GM23338 (cell line): ENCODE measurements at regions not wholly inside any gene's neighbourhood (a gene's known extent, or its start where the extent isn't known, plus 50 kb on each side); places are given as distances from the start of the nearest gene placed in this dataset.

Source experiments
- ATAC-seq: fragments of 200-7000 bp; cut with Tn5 transposase; 3 replicates; pipeline ENCODE4 v1.9.1; 2020
- DNase-seq: peaks from one replicate; pipeline ENCODE4 v3.0.0-alpha.2; 2015; ENCODE audit warnings: low spot score
- H2AFZ ChIP-seq: fragments of 200-600 bp; sonication (generic); 2 replicates; pipeline ENCODE4 v1.8.0; 2016; ENCODE audit warnings: antibody characterized with exemption, mild to moderate bottlenecking, moderate library complexity
- H3F3A ChIP-seq: fragments of 200-600 bp; sonication (generic); replicated peaks from 2 replicates; pipeline ENCODE4 v1.8.0; 2017; ENCODE audit warnings: antibody characterized with exemption, mixed run types, low read depth
- H3K27ac ChIP-seq: fragments of 200-600 bp; sonication (generic); 2 replicates; pipeline ENCODE4 v1.6.1; 2016; ENCODE audit warnings: low read depth
- H3K27me3 ChIP-seq: fragments of 200-600 bp; sonication (generic); 2 replicates; pipeline ENCODE4 v1.8.0; 2016; ENCODE audit warnings: mild to moderate bottlenecking, mixed run types, moderate library complexity; ENCODE audit not compliant: insufficient read depth
- H3K36me3 ChIP-seq: fragments of 200-600 bp; sonication (generic); 2 replicates; pipeline ENCODE4 v1.8.0; 2016; ENCODE audit warnings: mild to moderate bottlenecking; ENCODE audit not compliant: insufficient read depth
- H3K4me1 ChIP-seq: fragments of 200-600 bp; sonication (generic); 2 replicates; pipeline ENCODE4 v1.8.0; 2016; ENCODE audit warnings: mild to moderate bottlenecking, moderate library complexity; ENCODE audit not compliant: insufficient read depth
- H3K4me2 ChIP-seq: fragments of 200-600 bp; sonication (generic); 2 replicates; pipeline ENCODE4 v1.7.1; 2017; ENCODE audit warnings: mixed run types
- H3K4me3 ChIP-seq: fragments of 200-600 bp; sonication (generic); 2 replicates; pipeline ENCODE4 v1.6.1; 2016; ENCODE audit warnings: mixed run types
- H3K79me2 ChIP-seq: fragments of 200-600 bp; sonication (generic); replicated peaks from 2 replicates; pipeline ENCODE4 v1.8.0; 2017; ENCODE audit warnings: mild to moderate bottlenecking; ENCODE audit not compliant: insufficient read depth
- H3K9me2 ChIP-seq: fragments of 200-600 bp; sonication (generic); 2 replicates; pipeline ENCODE4 v1.8.0; 2017; ENCODE audit not compliant: insufficient read depth
- H4K20me1 ChIP-seq: fragments of 200-600 bp; sonication (generic); replicated peaks from 2 replicates; pipeline ENCODE4 v1.8.0; 2017; ENCODE audit warnings: mild to moderate bottlenecking; ENCODE audit not compliant: insufficient read depth
- H3K27ac Mint-ChIP-seq: 2 replicates; pipeline ENCODE4 v1.8.0; 2020; ENCODE audit warnings: inconsistent platforms, mild to moderate bottlenecking, moderate library complexity, mixed read lengths
- H3K27me3 Mint-ChIP-seq: 3 replicates; pipeline ENCODE4 v1.8.0; 2022; ENCODE audit warnings: low read depth, mild to moderate bottlenecking, moderate library complexity, mixed read lengths, inconsistent platforms; ENCODE audit not compliant: insufficient read depth, poor library complexity
- H3K36me3 Mint-ChIP-seq: 3 replicates; pipeline ENCODE4 v1.8.0; 2021; ENCODE audit warnings: low read depth, mild to moderate bottlenecking, inconsistent platforms, moderate library complexity, mixed read lengths
- H3K4me1 Mint-ChIP-seq: 3 replicates; pipeline ENCODE4 v1.8.0; 2020; ENCODE audit warnings: mild to moderate bottlenecking, inconsistent platforms, mixed read lengths
- H3K4me3 Mint-ChIP-seq: 3 replicates; pipeline ENCODE4 v1.8.0; 2021; ENCODE audit warnings: moderate library complexity, mild to moderate bottlenecking, inconsistent platforms, mixed read lengths
- H3K9me3 Mint-ChIP-seq: 3 replicates; pipeline ENCODE4 v1.8.0; 2020; ENCODE audit warnings: moderate library complexity, mild to moderate bottlenecking, inconsistent platforms, mixed read lengths
- CREB1 ChIP-seq: fragments of 250-450 bp; sonication (Bioruptor Pico); IDR thresholded peaks from 2 replicates; pipeline ENCODE4 v1.5.0; 2020; ENCODE audit warnings: low read depth, mild to moderate bottlenecking, moderate library complexity
- ETS1 ChIP-seq: IDR thresholded peaks from 2 replicates; pipeline ENCODE4 v1.6.1; 2016; ENCODE audit warnings: antibody characterized with exemption
- EZH2 ChIP-seq: fragments of 200-600 bp; sonication (generic); IDR thresholded peaks from one replicate; pipeline ENCODE4 v1.8.0; 2017; ENCODE audit warnings: antibody characterized with exemption, mild to moderate bottlenecking, low read depth; ENCODE audit not compliant: unreplicated experiment
- EZH2phosphoT487 ChIP-seq: fragments of 200-600 bp; sonication (generic); IDR thresholded peaks from one replicate; pipeline ENCODE4 v1.8.1; 2018; ENCODE audit warnings: antibody characterized with exemption; ENCODE audit not compliant: unreplicated experiment
- JUNB ChIP-seq: IDR thresholded peaks from one replicate; pipeline ENCODE4 v1.6.1; 2016; ENCODE audit warnings: antibody characterized with exemption; ENCODE audit not compliant: unreplicated experiment
- NANOG ChIP-seq: IDR thresholded peaks from 2 replicates; pipeline ENCODE4 v1.6.1; 2016; ENCODE audit warnings: antibody characterized with exemption, borderline replicate concordance
- POLR2AphosphoS5 ChIP-seq: IDR thresholded peaks from 2 replicates; pipeline ENCODE4 v1.6.1; 2016; ENCODE audit warnings: antibody characterized with exemption, low read depth
- STAT1 ChIP-seq: IDR thresholded peaks from one replicate; pipeline ENCODE4 v1.6.1; 2016; ENCODE audit warnings: antibody characterized with exemption; ENCODE audit not compliant: unreplicated experiment
- ZNF114 ChIP-seq: fragments of 250-450 bp; sonication (Bioruptor Pico); IDR thresholded peaks from 2 replicates; pipeline ENCODE4 v1.5.0; 2020; ENCODE audit warnings: mild to moderate bottlenecking, moderate library complexity
- ZNF331 ChIP-seq: fragments of 250-450 bp; sonication (Bioruptor Pico); IDR thresholded peaks from 2 replicates; pipeline ENCODE4 v1.5.0; 2020; ENCODE audit warnings: low read depth, mild to moderate bottlenecking, moderate library complexity
- TF ChIP-seq, protein P1 (sequence below): IDR thresholded peaks from one replicate; pipeline ENCODE4 v1.6.1; 2018; ENCODE audit warnings: antibody characterized with exemption; ENCODE audit not compliant: unreplicated experiment
- TF ChIP-seq, protein P2 (sequence below): fragments of 250-450 bp; sonication (Bioruptor Pico); IDR thresholded peaks from 2 replicates; pipeline ENCODE4 v1.5.0; 2020; ENCODE audit warnings: mild to moderate bottlenecking, moderate library complexity
- TF ChIP-seq, protein P3 (sequence below), 2 experiments: fragments of 200-600 bp in 1 of 2; sonication (generic) in 1 of 2; conservative IDR thresholded peaks; 2 replicates each; pipeline versions ENCODE4 v1.5.1 to v1.6.1; 2016 to 2017; ENCODE audit warnings: antibody characterized with exemption in 2 of 2, low read depth in 2 of 2, mild to moderate bottlenecking in 2 of 2, moderate library complexity in 1 of 2

GRCh38 chr13:68214691-68215415 lies 984.7 kb upstream of the PCDH9 start:
- H3F3A ChIP-seq, result no peaks in the 10 kb centered on the region
- ATAC-seq, result no peak
- H3K4me3 ChIP-seq, result no peak overlapping the region
- no peaks in the 10 kb centered on the region for H3K27me3 ChIP-seq
- DNase-seq, result no peak
- H3K4me1 ChIP-seq, result no peaks in the 10 kb centered on the region
- H3K4me2 ChIP-seq, result no peak overlapping the region
- no peaks in the 10 kb centered on the region for H3K36me3 ChIP-seq
- H4K20me1 ChIP-seq, result no peaks in the 10 kb centered on the region
- TF ChIP-seq ZNF331 (CRISPR knock-in tag), result no peak
- no peak for TF ChIP-seq NANOG
- TF ChIP-seq, protein P1, sequence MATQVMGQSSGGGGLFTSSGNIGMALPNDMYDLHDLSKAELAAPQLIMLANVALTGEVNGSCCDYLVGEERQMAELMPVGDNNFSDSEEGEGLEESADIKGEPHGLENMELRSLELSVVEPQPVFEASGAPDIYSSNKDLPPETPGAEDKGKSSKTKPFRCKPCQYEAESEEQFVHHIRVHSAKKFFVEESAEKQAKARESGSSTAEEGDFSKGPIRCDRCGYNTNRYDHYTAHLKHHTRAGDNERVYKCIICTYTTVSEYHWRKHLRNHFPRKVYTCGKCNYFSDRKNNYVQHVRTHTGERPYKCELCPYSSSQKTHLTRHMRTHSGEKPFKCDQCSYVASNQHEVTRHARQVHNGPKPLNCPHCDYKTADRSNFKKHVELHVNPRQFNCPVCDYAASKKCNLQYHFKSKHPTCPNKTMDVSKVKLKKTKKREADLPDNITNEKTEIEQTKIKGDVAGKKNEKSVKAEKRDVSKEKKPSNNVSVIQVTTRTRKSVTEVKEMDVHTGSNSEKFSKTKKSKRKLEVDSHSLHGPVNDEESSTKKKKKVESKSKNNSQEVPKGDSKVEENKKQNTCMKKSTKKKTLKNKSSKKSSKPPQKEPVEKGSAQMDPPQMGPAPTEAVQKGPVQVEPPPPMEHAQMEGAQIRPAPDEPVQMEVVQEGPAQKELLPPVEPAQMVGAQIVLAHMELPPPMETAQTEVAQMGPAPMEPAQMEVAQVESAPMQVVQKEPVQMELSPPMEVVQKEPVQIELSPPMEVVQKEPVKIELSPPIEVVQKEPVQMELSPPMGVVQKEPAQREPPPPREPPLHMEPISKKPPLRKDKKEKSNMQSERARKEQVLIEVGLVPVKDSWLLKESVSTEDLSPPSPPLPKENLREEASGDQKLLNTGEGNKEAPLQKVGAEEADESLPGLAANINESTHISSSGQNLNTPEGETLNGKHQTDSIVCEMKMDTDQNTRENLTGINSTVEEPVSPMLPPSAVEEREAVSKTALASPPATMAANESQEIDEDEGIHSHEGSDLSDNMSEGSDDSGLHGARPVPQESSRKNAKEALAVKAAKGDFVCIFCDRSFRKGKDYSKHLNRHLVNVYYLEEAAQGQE, result no peak
- no peak for TF ChIP-seq POLR2AphosphoS5
- TF ChIP-seq CREB1, result no peak
- no peak for TF ChIP-seq STAT1
- TF ChIP-seq, protein P2, sequence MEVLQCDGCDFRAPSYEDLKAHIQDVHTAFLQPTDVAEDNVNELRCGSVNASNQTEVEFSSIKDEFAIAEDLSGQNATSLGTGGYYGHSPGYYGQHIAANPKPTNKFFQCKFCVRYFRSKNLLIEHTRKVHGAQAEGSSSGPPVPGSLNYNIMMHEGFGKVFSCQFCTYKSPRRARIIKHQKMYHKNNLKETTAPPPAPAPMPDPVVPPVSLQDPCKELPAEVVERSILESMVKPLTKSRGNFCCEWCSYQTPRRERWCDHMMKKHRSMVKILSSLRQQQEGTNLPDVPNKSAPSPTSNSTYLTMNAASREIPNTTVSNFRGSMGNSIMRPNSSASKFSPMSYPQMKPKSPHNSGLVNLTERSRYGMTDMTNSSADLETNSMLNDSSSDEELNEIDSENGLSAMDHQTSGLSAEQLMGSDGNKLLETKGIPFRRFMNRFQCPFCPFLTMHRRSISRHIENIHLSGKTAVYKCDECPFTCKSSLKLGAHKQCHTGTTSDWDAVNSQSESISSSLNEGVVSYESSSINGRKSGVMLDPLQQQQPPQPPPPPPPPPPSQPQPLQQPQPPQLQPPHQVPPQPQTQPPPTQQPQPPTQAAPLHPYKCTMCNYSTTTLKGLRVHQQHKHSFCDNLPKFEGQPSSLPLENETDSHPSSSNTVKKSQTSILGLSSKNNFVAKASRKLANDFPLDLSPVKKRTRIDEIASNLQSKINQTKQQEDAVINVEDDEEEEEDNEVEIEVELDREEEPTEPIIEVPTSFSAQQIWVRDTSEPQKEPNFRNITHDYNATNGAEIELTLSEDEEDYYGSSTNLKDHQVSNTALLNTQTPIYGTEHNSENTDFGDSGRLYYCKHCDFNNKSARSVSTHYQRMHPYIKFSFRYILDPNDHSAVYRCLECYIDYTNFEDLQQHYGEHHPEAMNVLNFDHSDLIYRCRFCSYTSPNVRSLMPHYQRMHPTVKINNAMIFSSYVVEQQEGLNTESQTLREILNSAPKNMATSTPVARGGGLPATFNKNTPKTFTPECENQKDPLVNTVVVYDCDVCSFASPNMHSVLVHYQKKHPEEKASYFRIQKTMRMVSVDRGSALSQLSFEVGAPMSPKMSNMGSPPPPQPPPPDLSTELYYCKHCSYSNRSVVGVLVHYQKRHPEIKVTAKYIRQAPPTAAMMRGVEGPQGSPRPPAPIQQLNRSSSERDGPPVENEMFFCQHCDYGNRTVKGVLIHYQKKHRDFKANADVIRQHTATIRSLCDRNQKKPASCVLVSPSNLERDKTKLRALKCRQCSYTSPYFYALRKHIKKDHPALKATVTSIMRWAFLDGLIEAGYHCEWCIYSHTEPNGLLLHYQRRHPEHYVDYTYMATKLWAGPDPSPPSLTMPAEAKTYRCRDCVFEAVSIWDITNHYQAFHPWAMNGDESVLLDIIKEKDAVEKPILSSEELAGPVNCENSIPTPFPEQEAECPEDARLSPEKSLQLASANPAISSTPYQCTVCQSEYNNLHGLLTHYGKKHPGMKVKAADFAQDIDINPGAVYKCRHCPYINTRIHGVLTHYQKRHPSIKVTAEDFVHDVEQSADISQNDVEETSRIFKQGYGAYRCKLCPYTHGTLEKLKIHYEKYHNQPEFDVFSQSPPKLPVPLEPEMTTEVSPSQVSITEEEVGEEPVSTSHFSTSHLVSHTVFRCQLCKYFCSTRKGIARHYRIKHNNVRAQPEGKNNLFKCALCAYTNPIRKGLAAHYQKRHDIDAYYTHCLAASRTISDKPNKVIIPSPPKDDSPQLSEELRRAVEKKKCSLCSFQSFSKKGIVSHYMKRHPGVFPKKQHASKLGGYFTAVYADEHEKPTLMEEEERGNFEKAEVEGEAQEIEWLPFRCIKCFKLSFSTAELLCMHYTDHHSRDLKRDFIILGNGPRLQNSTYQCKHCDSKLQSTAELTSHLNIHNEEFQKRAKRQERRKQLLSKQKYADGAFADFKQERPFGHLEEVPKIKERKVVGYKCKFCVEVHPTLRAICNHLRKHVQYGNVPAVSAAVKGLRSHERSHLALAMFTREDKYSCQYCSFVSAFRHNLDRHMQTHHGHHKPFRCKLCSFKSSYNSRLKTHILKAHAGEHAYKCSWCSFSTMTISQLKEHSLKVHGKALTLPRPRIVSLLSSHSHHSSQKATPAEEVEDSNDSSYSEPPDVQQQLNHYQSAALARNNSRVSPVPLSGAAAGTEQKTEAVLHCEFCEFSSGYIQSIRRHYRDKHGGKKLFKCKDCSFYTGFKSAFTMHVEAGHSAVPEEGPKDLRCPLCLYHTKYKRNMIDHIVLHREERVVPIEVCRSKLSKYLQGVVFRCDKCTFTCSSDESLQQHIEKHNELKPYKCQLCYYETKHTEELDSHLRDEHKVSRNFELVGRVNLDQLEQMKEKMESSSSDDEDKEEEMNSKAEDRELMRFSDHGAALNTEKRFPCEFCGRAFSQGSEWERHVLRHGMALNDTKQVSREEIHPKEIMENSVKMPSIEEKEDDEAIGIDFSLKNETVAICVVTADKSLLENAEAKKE (CRISPR knock-in tag), result no peak
- no peak for TF ChIP-seq EZH2
- TF ChIP-seq, protein P3, sequence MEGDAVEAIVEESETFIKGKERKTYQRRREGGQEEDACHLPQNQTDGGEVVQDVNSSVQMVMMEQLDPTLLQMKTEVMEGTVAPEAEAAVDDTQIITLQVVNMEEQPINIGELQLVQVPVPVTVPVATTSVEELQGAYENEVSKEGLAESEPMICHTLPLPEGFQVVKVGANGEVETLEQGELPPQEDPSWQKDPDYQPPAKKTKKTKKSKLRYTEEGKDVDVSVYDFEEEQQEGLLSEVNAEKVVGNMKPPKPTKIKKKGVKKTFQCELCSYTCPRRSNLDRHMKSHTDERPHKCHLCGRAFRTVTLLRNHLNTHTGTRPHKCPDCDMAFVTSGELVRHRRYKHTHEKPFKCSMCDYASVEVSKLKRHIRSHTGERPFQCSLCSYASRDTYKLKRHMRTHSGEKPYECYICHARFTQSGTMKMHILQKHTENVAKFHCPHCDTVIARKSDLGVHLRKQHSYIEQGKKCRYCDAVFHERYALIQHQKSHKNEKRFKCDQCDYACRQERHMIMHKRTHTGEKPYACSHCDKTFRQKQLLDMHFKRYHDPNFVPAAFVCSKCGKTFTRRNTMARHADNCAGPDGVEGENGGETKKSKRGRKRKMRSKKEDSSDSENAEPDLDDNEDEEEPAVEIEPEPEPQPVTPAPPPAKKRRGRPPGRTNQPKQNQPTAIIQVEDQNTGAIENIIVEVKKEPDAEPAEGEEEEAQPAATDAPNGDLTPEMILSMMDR (conservative IDR thresholded peaks at IDR 0.05; ENCODE audit: low read depth in 2 of 2), result no peak
- no peak for TF ChIP-seq ZNF114 (CRISPR knock-in tag)
- no peak for TF ChIP-seq JUNB
- TF ChIP-seq EZH2phosphoT487, result no peak
- TF ChIP-seq ETS1, result no peak
- H3K4me3 Mint-ChIP-seq, result no peak overlapping the region
- H3K27ac ChIP-seq, result no peak overlapping the region
- no peaks in the 10 kb centered on the region for H3K9me3 Mint-ChIP-seq
- H3K9me2 ChIP-seq, result no peaks in the 10 kb centered on the region
- no peak overlapping the region for H3K27ac Mint-ChIP-seq
- H3K4me1 Mint-ChIP-seq, result peaks cover 3% of the 10 kb centered on the region; the same call in 2 of the 3 replicates
- H2AFZ ChIP-seq, result no peak overlapping the region
- H3K79me2 ChIP-seq, result no peaks in the 10 kb centered on the region
- no peaks in the 10 kb centered on the region for H3K36me3 Mint-ChIP-seq
- H3K27me3 Mint-ChIP-seq, result no peaks in the 10 kb centered on the region
